ENCODE measurements at regions not wholly inside any gene's neighbourhood (a gene's known extent, or its start where the extent isn't known, plus 50 kb on each side); places are given as distances from the start of the nearest gene placed in this dataset.

GRCh38 chr2:11901351-11902069 lies 155.1 kb downstream of the LPIN1 start:
- no peak overlapping the region for H3K9ac ChIP-seq (ENCODE audit: low read length in 2 of 2)
- H3K27me3 ChIP-seq (ENCODE audit: control insufficient read depth in 1 of 2, insufficient read depth in 2 of 2, low read length in 2 of 2) = no peaks in the 10 kb centered on the region
- no peaks in the 10 kb centered on the region for H3K36me3 ChIP-seq (ENCODE audit: control insufficient read depth in 2 of 2, insufficient read depth in 2 of 2, low read length in 2 of 2)
- no peak overlapping the region for H3K27ac ChIP-seq (ENCODE audit: low read length)
- H3K4me3 ChIP-seq (ENCODE audit: low read length in 2 of 2) = no peak overlapping the region
- H3K4me1 ChIP-seq (ENCODE audit: control insufficient read depth, insufficient read depth, low read length) = no peaks in the 10 kb centered on the region
- no peaks in the 10 kb centered on the region for H3K9me3 ChIP-seq (ENCODE audit: control insufficient read depth in 2 of 2, low read length in 2 of 2)

- Histone ChIP-seq H3K27me3 (ENCODE audit: control insufficient read depth in 1 of 2, insufficient read depth in 2 of 2, low read length in 2 of 2) (no peaks in the 10 kb centered on the region), H3K27ac (ENCODE audit: low read length) (no peak overlapping the region), H3K9ac (ENCODE audit: low read length in 2 of 2) (no peak overlapping the region), H3K4me1 (ENCODE audit: control insufficient read depth, insufficient read depth, low read length) (no peaks in the 10 kb centered on the region), H3K4me3 (ENCODE audit: low read length in 2 of 2) (no peak overlapping the region), H3K36me3 (ENCODE audit: control insufficient read depth in 2 of 2, insufficient read depth in 2 of 2, low read length in 2 of 2) (no peaks in the 10 kb centered on the region), H3K9me3 (ENCODE audit: control insufficient read depth in 2 of 2, low read length in 2 of 2) (peaks cover 0 to 3% of the 10 kb centered on the region in 2 donors)
Measured at GRCh38 chr2:11903085-11903606, 156.7 kb downstream of the LPIN1 start.

- H3K4me3 ChIP-seq (ENCODE audit: low read length in 2 of 2) = no peak overlapping the region
- H3K36me3 ChIP-seq (ENCODE audit: control insufficient read depth in 2 of 2, insufficient read depth in 2 of 2, low read length in 2 of 2) = no peaks in the 10 kb centered on the region
- no peak overlapping the region for H3K9ac ChIP-seq (ENCODE audit: low read length in 2 of 2)
- H3K4me1 ChIP-seq (ENCODE audit: control insufficient read depth, insufficient read depth, low read length) = no peaks in the 10 kb centered on the region
- H3K27me3 ChIP-seq (ENCODE audit: control insufficient read depth in 1 of 2, insufficient read depth in 2 of 2, low read length in 2 of 2) = no peaks in the 10 kb centered on the region
- no peak overlapping the region for H3K27ac ChIP-seq (ENCODE audit: low read length)
- H3K9me3 ChIP-seq (ENCODE audit: control insufficient read depth in 2 of 2, low read length in 2 of 2) = peaks cover 0 to 3% of the 10 kb centered on the region in 2 donors
Measured at GRCh38 chr2:11904029-11904428, 157.6 kb downstream of the LPIN1 start.

GRCh38 chr2:11904941-11905340 lies 158.5 kb downstream of the LPIN1 start:
- Histone ChIP-seq H3K9me3 (ENCODE audit: control insufficient read depth in 2 of 2, low read length in 2 of 2) (peaks cover 0 to 3% of the 10 kb centered on the region in 2 donors), H3K27me3 (ENCODE audit: control insufficient read depth in 1 of 2, insufficient read depth in 2 of 2, low read length in 2 of 2) (no peaks in the 10 kb centered on the region), H3K36me3 (ENCODE audit: control insufficient read depth in 2 of 2, insufficient read depth in 2 of 2, low read length in 2 of 2) (no peaks in the 10 kb centered on the region), H3K4me1 (ENCODE audit: control insufficient read depth, insufficient read depth, low read length) (no peaks in the 10 kb centered on the region), H3K9ac (ENCODE audit: low read length in 2 of 2) (no peak overlapping the region), H3K27ac (ENCODE audit: low read length) (no peak overlapping the region), H3K4me3 (ENCODE audit: low read length in 2 of 2) (no peak overlapping the region)

- no peak overlapping the region for H3K9ac ChIP-seq (ENCODE audit: low read length in 2 of 2)
- H3K4me3 ChIP-seq (ENCODE audit: low read length in 2 of 2) = no peak overlapping the region
- no peaks in the 10 kb centered on the region for H3K36me3 ChIP-seq (ENCODE audit: control insufficient read depth in 2 of 2, insufficient read depth in 2 of 2, low read length in 2 of 2)
- H3K4me1 ChIP-seq (ENCODE audit: control insufficient read depth, insufficient read depth, low read length) = no peaks in the 10 kb centered on the region
- peaks cover 0 to 3% of the 10 kb centered on the region in 2 donors for H3K9me3 ChIP-seq (ENCODE audit: control insufficient read depth in 2 of 2, low read length in 2 of 2)
- H3K27me3 ChIP-seq (ENCODE audit: control insufficient read depth in 1 of 2, insufficient read depth in 2 of 2, low read length in 2 of 2) = no peaks in the 10 kb centered on the region
- H3K27ac ChIP-seq (ENCODE audit: low read length) = no peak overlapping the region
Measured at GRCh38 chr2:11907190-11907589, 160.8 kb downstream of the LPIN1 start.

- Histone ChIP-seq H3K27me3 (ENCODE audit: control insufficient read depth in 1 of 2, insufficient read depth in 2 of 2, low read length in 2 of 2) (no peaks in the 10 kb centered on the region), H3K4me3 (ENCODE audit: low read length in 2 of 2) (no peak overlapping the region), H3K9me3 (ENCODE audit: control insufficient read depth in 2 of 2, low read length in 2 of 2) (peaks cover 3 to 4% of the 10 kb centered on the region in 2 donors), H3K9ac (ENCODE audit: low read length in 2 of 2) (no peak overlapping the region), H3K4me1 (ENCODE audit: control insufficient read depth, insufficient read depth, low read length) (no peaks in the 10 kb centered on the region), H3K27ac (ENCODE audit: low read length) (no peak overlapping the region), H3K36me3 (ENCODE audit: control insufficient read depth in 2 of 2, insufficient read depth in 2 of 2, low read length in 2 of 2) (no peaks in the 10 kb centered on the region)
Measured at GRCh38 chr2:11910971-11911370, 164.5 kb downstream of the LPIN1 start.

GRCh38 chr2:11912980-11913379 lies 166.5 kb downstream of the LPIN1 start:
- Histone ChIP-seq H3K4me1 (ENCODE audit: control insufficient read depth, insufficient read depth, low read length) (no peaks in the 10 kb centered on the region), H3K36me3 (ENCODE audit: control insufficient read depth in 2 of 2, insufficient read depth in 2 of 2, low read length in 2 of 2) (no peaks in the 10 kb centered on the region), H3K27me3 (ENCODE audit: control insufficient read depth in 1 of 2, insufficient read depth in 2 of 2, low read length in 2 of 2) (no peaks in the 10 kb centered on the region)

GRCh38 chr2:11914455-11914854 lies 168.0 kb downstream of the LPIN1 start:
- peaks cover 0 to 4% of the 10 kb centered on the region in 2 donors for H3K9me3 ChIP-seq (ENCODE audit: control insufficient read depth in 2 of 2, low read length in 2 of 2)
- H3K27me3 ChIP-seq (ENCODE audit: control insufficient read depth in 1 of 2, insufficient read depth in 2 of 2, low read length in 2 of 2) = no peaks in the 10 kb centered on the region
- H3K9ac ChIP-seq (ENCODE audit: low read length in 2 of 2) = no peak overlapping the region
- no peak overlapping the region for H3K4me3 ChIP-seq (ENCODE audit: low read length in 2 of 2)
- no peaks in the 10 kb centered on the region for H3K36me3 ChIP-seq (ENCODE audit: control insufficient read depth in 2 of 2, insufficient read depth in 2 of 2, low read length in 2 of 2)
- H3K4me1 ChIP-seq (ENCODE audit: control insufficient read depth, insufficient read depth, low read length) = no peaks in the 10 kb centered on the region
- H3K27ac ChIP-seq (ENCODE audit: low read length) = no peak overlapping the region

More at GRCh38 chr2:11912980-11913379, 166.5 kb downstream of the LPIN1 start:
- Histone ChIP-seq H3K9ac (ENCODE audit: low read length in 2 of 2) (no peak overlapping the region), H3K27ac (ENCODE audit: low read length) (no peak overlapping the region), H3K9me3 (ENCODE audit: control insufficient read depth in 2 of 2, low read length in 2 of 2) (peaks cover 0 to 4% of the 10 kb centered on the region in 2 donors), H3K4me3 (ENCODE audit: low read length in 2 of 2) (no peak overlapping the region)

GRCh38 chr2:11915650-11916049 lies 169.2 kb downstream of the LPIN1 start:
- Histone ChIP-seq H3K36me3 (ENCODE audit: control insufficient read depth in 2 of 2, insufficient read depth in 2 of 2, low read length in 2 of 2) (no peaks in the 10 kb centered on the region), H3K4me3 (ENCODE audit: low read length in 2 of 2) (no peak overlapping the region), H3K27me3 (ENCODE audit: control insufficient read depth in 1 of 2, insufficient read depth in 2 of 2, low read length in 2 of 2) (no peaks in the 10 kb centered on the region), H3K9me3 (ENCODE audit: control insufficient read depth in 2 of 2, low read length in 2 of 2) (peaks cover 0 to 4% of the 10 kb centered on the region in 2 donors), H3K9ac (ENCODE audit: low read length in 2 of 2) (no peak overlapping the region), H3K27ac (ENCODE audit: low read length) (no peak overlapping the region), H3K4me1 (ENCODE audit: control insufficient read depth, insufficient read depth, low read length) (no peaks in the 10 kb centered on the region)

- Histone ChIP-seq H3K9me3 (ENCODE audit: control insufficient read depth in 2 of 2, low read length in 2 of 2) (no peaks in the 10 kb centered on the region), H3K27ac (ENCODE audit: low read length) (no peak overlapping the region)
Measured at GRCh38 chr2:11919953-11920352, 173.5 kb downstream of the LPIN1 start.

GRCh38 chr2:11920993-11921583 lies 174.7 kb downstream of the LPIN1 start:
- no peaks in the 10 kb centered on the region for H3K36me3 ChIP-seq (ENCODE audit: control insufficient read depth in 2 of 2, insufficient read depth in 2 of 2, low read length in 2 of 2)
- H3K9ac ChIP-seq (ENCODE audit: low read length in 2 of 2) = no peak overlapping the region
- no peak overlapping the region for H3K27ac ChIP-seq (ENCODE audit: low read length)
- no peaks in the 10 kb centered on the region for H3K9me3 ChIP-seq (ENCODE audit: control insufficient read depth in 2 of 2, low read length in 2 of 2)
- H3K4me1 ChIP-seq (ENCODE audit: control insufficient read depth, insufficient read depth, low read length) = no peaks in the 10 kb centered on the region
- H3K4me3 ChIP-seq (ENCODE audit: low read length in 2 of 2) = no peak overlapping the region
- peaks cover 0 to 5% of the 10 kb centered on the region in 2 donors for H3K27me3 ChIP-seq (ENCODE audit: control insufficient read depth in 1 of 2, insufficient read depth in 2 of 2, low read length in 2 of 2)

More at GRCh38 chr2:11919953-11920352, 173.5 kb downstream of the LPIN1 start:
- H3K9ac ChIP-seq (ENCODE audit: low read length in 2 of 2) = no peak overlapping the region
- peaks cover 0 to 5% of the 10 kb centered on the region in 2 donors for H3K27me3 ChIP-seq (ENCODE audit: control insufficient read depth in 1 of 2, insufficient read depth in 2 of 2, low read length in 2 of 2)
- H3K36me3 ChIP-seq (ENCODE audit: control insufficient read depth in 2 of 2, insufficient read depth in 2 of 2, low read length in 2 of 2) = no peaks in the 10 kb centered on the region
- no peaks in the 10 kb centered on the region for H3K4me1 ChIP-seq (ENCODE audit: control insufficient read depth, insufficient read depth, low read length)
- no peak overlapping the region for H3K4me3 ChIP-seq (ENCODE audit: low read length in 2 of 2)

Data from stomach smooth muscle (tissue), 2 donors.